H9 (cell line): ENCODE measurements at regions not wholly inside any gene's neighbourhood (a gene's known extent, or its start where the extent isn't known, plus 50 kb on each side); places are given as distances from the start of the nearest gene placed in this dataset.

Experiments used
- DNase-seq: peaks from one replicate; pipeline ENCODE4 v3.0.0-alpha.2; 2017
- H2AFZ ChIP-seq: one replicate; pipeline ENCODE4 v1.6.1; 2013; ENCODE audit warnings: mild to moderate bottlenecking, low read length, control low read depth, moderate library complexity
- H2AK5ac ChIP-seq: 2 replicates; pipeline ENCODE4 v1.6.1; 2013; ENCODE audit warnings: low read length, control low read depth, mixed read lengths; ENCODE audit not compliant: insufficient read length
- H2BK120ac ChIP-seq: one replicate; pipeline ENCODE4 v1.6.1; 2013; ENCODE audit warnings: low read depth, mild to moderate bottlenecking, low read length, control low read depth, inconsistent platforms; ENCODE audit not compliant: poor library complexity, severe bottlenecking
- H2BK12ac ChIP-seq: 2 replicates; pipeline ENCODE4 v1.6.1; 2013; ENCODE audit warnings: low read length, control low read depth, mixed read lengths, low read depth; ENCODE audit not compliant: insufficient read length
- H2BK15ac ChIP-seq: 2 replicates; pipeline ENCODE4 v1.6.1; 2013; ENCODE audit warnings: low read depth, low read length, control low read depth
- H2BK20ac ChIP-seq: one replicate; pipeline ENCODE4 v1.6.1; 2013; ENCODE audit warnings: low read depth, mild to moderate bottlenecking, low read length, control low read depth, inconsistent platforms; ENCODE audit not compliant: poor library complexity, severe bottlenecking
- H2BK5ac ChIP-seq: 2 replicates; pipeline ENCODE4 v1.6.1; 2013; ENCODE audit warnings: low read length, control low read depth, mixed read lengths; ENCODE audit not compliant: insufficient read length
- H3K14ac ChIP-seq: 2 replicates; pipeline ENCODE4 v1.6.1; 2013; ENCODE audit warnings: low read length, control low read depth; ENCODE audit not compliant: insufficient read depth
- H3K18ac ChIP-seq: 2 replicates; pipeline ENCODE4 v1.6.1; 2013; ENCODE audit warnings: low read depth, mild to moderate bottlenecking, mixed read lengths, low read length, control low read depth; ENCODE audit not compliant: insufficient read length
- H3K23ac ChIP-seq: 2 replicates; pipeline ENCODE4 v1.6.1; 2013; ENCODE audit warnings: low read length, control low read depth, mixed read lengths, low read depth; ENCODE audit not compliant: insufficient read length
- H3K23me2 ChIP-seq: 2 replicates; pipeline ENCODE4 v1.6.1; 2013; ENCODE audit warnings: low read depth, mild to moderate bottlenecking, mixed read lengths, low read length, control low read depth; ENCODE audit not compliant: insufficient read length, poor library complexity, severe bottlenecking
- H3K27ac ChIP-seq: 2 replicates; pipeline ENCODE4 v1.5.1; 2013; ENCODE audit warnings: low read length, control low read depth, mixed read lengths, low read depth; ENCODE audit not compliant: insufficient read length
- H3K27me3 ChIP-seq: 2 replicates; pipeline ENCODE4 v1.6.1; 2013; ENCODE audit warnings: low read length, control low read depth, inconsistent platforms; ENCODE audit not compliant: insufficient read depth
- H3K4ac ChIP-seq: 2 replicates; pipeline ENCODE4 v1.6.1; 2013; ENCODE audit warnings: low read depth, mild to moderate bottlenecking, control low read depth, inconsistent platforms, low read length, moderate library complexity
- H3K4me1 ChIP-seq: 2 replicates; pipeline ENCODE4 v1.6.1; 2013; ENCODE audit warnings: low read length, control low read depth, inconsistent platforms; ENCODE audit not compliant: insufficient read depth
- H3K4me2 ChIP-seq: 2 replicates; pipeline ENCODE4 v1.6.1; 2013; ENCODE audit warnings: low read length, control low read depth, mixed read lengths; ENCODE audit not compliant: insufficient read length, insufficient read depth
- H3K56ac ChIP-seq: 2 replicates; pipeline ENCODE4 v1.6.1; 2013; ENCODE audit warnings: low read depth, mild to moderate bottlenecking, mixed read lengths, low read length, control low read depth; ENCODE audit not compliant: insufficient read length
- H3K79me1 ChIP-seq: 2 replicates; pipeline ENCODE4 v1.6.1; 2013; ENCODE audit warnings: low read depth, mild to moderate bottlenecking, moderate library complexity, low read length, control low read depth, inconsistent platforms; ENCODE audit not compliant: insufficient read depth, poor library complexity, severe bottlenecking
- H3K79me2 ChIP-seq: 2 replicates; pipeline ENCODE4 v1.6.1; 2013; ENCODE audit warnings: low read length, control low read depth, inconsistent platforms; ENCODE audit not compliant: insufficient read depth
- H3K9ac ChIP-seq: 2 replicates; pipeline ENCODE4 v1.6.1; 2013; ENCODE audit warnings: low read length, control low read depth, mixed read lengths; ENCODE audit not compliant: insufficient read length; ENCODE audit errors: extremely low read depth
- H3K9me3 ChIP-seq: one replicate; pipeline ENCODE4 v1.6.1; 2013; ENCODE audit warnings: low read depth, low read length, inconsistent platforms; ENCODE audit not compliant: control insufficient read depth
- H3T11ph ChIP-seq: one replicate; pipeline ENCODE4 v1.6.1; 2013; ENCODE audit warnings: mild to moderate bottlenecking, low read length, control low read depth, inconsistent platforms
- H4K20me1 ChIP-seq: one replicate; pipeline ENCODE4 v1.6.1; 2013; ENCODE audit not compliant: control insufficient read depth, insufficient read length, insufficient read depth
- H4K5ac ChIP-seq: 2 replicates; pipeline ENCODE4 v1.6.1; 2013; ENCODE audit warnings: low read depth, mild to moderate bottlenecking, mixed read lengths, low read length, control low read depth; ENCODE audit not compliant: insufficient read length
- H4K8ac ChIP-seq: replicated peaks from 2 replicates; pipeline ENCODE4 v1.6.1; 2013; ENCODE audit warnings: low read length, control low read depth, mixed read lengths, low read depth; ENCODE audit not compliant: insufficient read length
- H4K91ac ChIP-seq: 2 replicates; pipeline ENCODE4 v1.6.1; 2013; ENCODE audit warnings: low read depth, mild to moderate bottlenecking, moderate library complexity, mixed read lengths, low read length, control low read depth; ENCODE audit not compliant: insufficient read length
- H3K27ac Mint-ChIP-seq, 3 experiments: 2 replicates in 2 of 3; 3 replicates in 1 of 3; pipeline ENCODE4 v1.8.0; 2020 to 2021; ENCODE audit warnings: mixed read lengths in 3 of 3, mild to moderate bottlenecking in 1 of 3, moderate library complexity in 1 of 3
- H3K27me3 Mint-ChIP-seq: 2 replicates; pipeline ENCODE4 v1.8.0; 2021; ENCODE audit warnings: low read depth, mild to moderate bottlenecking, moderate library complexity, mixed read lengths
- H3K36me3 Mint-ChIP-seq, 3 experiments: 2 replicates in 2 of 3; 3 replicates in 1 of 3; pipeline ENCODE4 v1.8.0; 2020 to 2021; ENCODE audit warnings: low read depth in 3 of 3, mixed read lengths in 3 of 3; ENCODE audit not compliant: insufficient read depth in 1 of 3
- H3K4me1 Mint-ChIP-seq, 2 experiments: 2 replicates each; pipeline ENCODE4 v1.8.0; 2020; ENCODE audit warnings: mixed read lengths in 2 of 2
- H3K4me3 Mint-ChIP-seq, 2 experiments: 2 replicates in 1 of 2; 3 replicates in 1 of 2; pipeline ENCODE4 v1.8.0; 2020 to 2021; ENCODE audit warnings: mild to moderate bottlenecking in 2 of 2, mixed read lengths in 2 of 2, moderate library complexity in 1 of 2
- H3K9me3 Mint-ChIP-seq, 2 experiments: 2 replicates in 1 of 2; 3 replicates in 1 of 2; pipeline ENCODE4 v1.8.0; 2020; ENCODE audit warnings: mild to moderate bottlenecking in 2 of 2, mixed read lengths in 2 of 2, moderate library complexity in 1 of 2
- WGBS: extraction: QIAGEN DNeasy Blood & Tissue Kit; methylation state at CpG from one replicate; pipeline ENCODE4 v1.1.7; 2013; ENCODE audit warnings: missing lambda C conversion rate, low lambda C conversion rate, mixed read lengths; ENCODE audit not compliant: insufficient read length; ENCODE audit errors: extremely low coverage; 5-methylcytosine and 5-hydroxymethylcytosine counted together
- TF ChIP-seq, protein P1 (sequence below): fragments of 200-600 bp; sonication (generic); conservative IDR thresholded peaks from 3 replicates; pipeline ENCODE4 v1.8.0; 2021; ENCODE audit warnings: antibody characterized with exemption, mild to moderate bottlenecking

DNA sequence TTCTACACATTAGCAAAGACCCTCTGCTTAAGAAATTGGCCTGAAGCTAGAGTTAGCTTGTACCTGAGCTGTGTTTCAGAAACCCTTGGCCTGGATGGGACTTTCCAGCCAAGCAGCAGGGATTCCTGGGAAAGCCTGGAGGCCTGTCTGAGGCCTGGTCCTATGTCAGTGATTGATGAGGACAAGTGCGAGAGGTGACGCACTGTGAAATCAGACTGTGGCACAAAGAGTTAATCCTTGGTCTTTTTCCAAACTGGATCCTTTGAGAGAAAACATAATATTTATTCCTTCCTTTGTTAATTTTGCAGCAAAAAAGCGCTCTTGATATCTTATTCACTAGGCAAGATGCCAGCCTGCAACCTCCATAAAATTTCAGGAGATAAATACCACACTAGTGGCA, 225.0 kb upstream of the ATP11B start:
- Histone ChIP-seq H3T11ph (no peak overlapping the region), H2BK120ac (no peak overlapping the region), H4K91ac (no peak overlapping the region), H3K18ac (peak overlapping the region; percentile 29), H2BK20ac (no peak overlapping the region), H2AFZ (no peak overlapping the region), H4K20me1 (no peaks in the 10 kb centered on the region), H3K9ac (no peak overlapping the region), H3K9me3 (no peaks in the 10 kb centered on the region), H4K8ac (no peak overlapping the region), H3K56ac (no peak overlapping the region), H3K23ac (no peak overlapping the region), H2BK5ac (no peak overlapping the region), H3K79me1 (no peaks in the 10 kb centered on the region), H2BK12ac (no peak overlapping the region), H3K14ac (no peak overlapping the region; the same call in 1 of the 2 replicates), H3K27ac (no peak overlapping the region), H3K4ac (no peak overlapping the region), H3K4me2 (no peak overlapping the region), H2AK5ac (no peak overlapping the region), H3K79me2 (no peaks in the 10 kb centered on the region), H3K23me2 (no peaks in the 10 kb centered on the region), H4K5ac (no peak overlapping the region), H3K4me1 (peaks cover 9% of the 10 kb centered on the region; the same call in 1 of the 2 replicates), H2BK15ac (no peak overlapping the region), H3K27me3 (no peaks in the 10 kb centered on the region)
- DNase-seq, result no peak
- Mint-ChIP-seq H3K4me1 (peaks cover 24 to 33% of the 10 kb centered on the region in 2 experiments), H3K27me3 (no peaks in the 10 kb centered on the region), H3K4me3 (no peak overlapping the region; a peak in 1 of 5 replicates), H3K9me3 (no peaks in the 10 kb centered on the region), H3K36me3 (no peaks in the 10 kb centered on the region; a peak in 1 of 7 replicates), H3K27ac (peak overlapping the region in 1 of 3 experiments; percentile 60; a peak in 2 of 7 replicates)
- TF ChIP-seq, protein P1, sequence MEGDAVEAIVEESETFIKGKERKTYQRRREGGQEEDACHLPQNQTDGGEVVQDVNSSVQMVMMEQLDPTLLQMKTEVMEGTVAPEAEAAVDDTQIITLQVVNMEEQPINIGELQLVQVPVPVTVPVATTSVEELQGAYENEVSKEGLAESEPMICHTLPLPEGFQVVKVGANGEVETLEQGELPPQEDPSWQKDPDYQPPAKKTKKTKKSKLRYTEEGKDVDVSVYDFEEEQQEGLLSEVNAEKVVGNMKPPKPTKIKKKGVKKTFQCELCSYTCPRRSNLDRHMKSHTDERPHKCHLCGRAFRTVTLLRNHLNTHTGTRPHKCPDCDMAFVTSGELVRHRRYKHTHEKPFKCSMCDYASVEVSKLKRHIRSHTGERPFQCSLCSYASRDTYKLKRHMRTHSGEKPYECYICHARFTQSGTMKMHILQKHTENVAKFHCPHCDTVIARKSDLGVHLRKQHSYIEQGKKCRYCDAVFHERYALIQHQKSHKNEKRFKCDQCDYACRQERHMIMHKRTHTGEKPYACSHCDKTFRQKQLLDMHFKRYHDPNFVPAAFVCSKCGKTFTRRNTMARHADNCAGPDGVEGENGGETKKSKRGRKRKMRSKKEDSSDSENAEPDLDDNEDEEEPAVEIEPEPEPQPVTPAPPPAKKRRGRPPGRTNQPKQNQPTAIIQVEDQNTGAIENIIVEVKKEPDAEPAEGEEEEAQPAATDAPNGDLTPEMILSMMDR, result no peak
- no CpG with 5 or more reads among the region's 3 CpGs for WGBS
